Breast epithelium (tissue), 4 donors: ENCODE measurements at regions not wholly inside any gene's neighbourhood (a gene's known extent, or its start where the extent isn't known, plus 50 kb on each side); places are given as distances from the start of the nearest gene placed in this dataset.
A peak's percentile ranks its signal among the peaks of the same experiment; 100 is the strongest.
"Not testable (repeated sequence)": the region's sequence is repeated elsewhere in the genome, so short reads cannot be mapped to it uniquely, and the experiment has no call there.

ENCODE experiments used
- DNase-seq, 2 donors: peaks; one replicate each; pipeline ENCODE4 v3.0.0-alpha.2; 2019; ENCODE audit warnings: low spot score in 2 of 2
- H3K27ac ChIP-seq, 2 donors: fragments of 200-600 bp; sonication (generic) in 1 of 2; one replicate each; pipeline ENCODE4 v1.5.1; 2016 to 2019; ENCODE audit warnings: mild to moderate bottlenecking in 1 of 2
- H3K27me3 ChIP-seq, 2 donors: fragments of 200-600 bp; sonication (generic) in 1 of 2; one replicate each; pipeline versions ENCODE4 v1.5.1 to v1.6.0; 2017 to 2019; ENCODE audit warnings: control low read depth in 1 of 2, mild to moderate bottlenecking in 1 of 2
- H3K36me3 ChIP-seq: fragments of 200-600 bp; one replicate; pipeline ENCODE4 v1.5.1; 2019
- H3K4me1 ChIP-seq, 2 donors: fragments of 200-600 bp; sonication (generic); one replicate each; pipeline ENCODE4 v1.5.1; 2016 to 2019; ENCODE audit warnings: control low read depth in 1 of 2
- H3K4me3 ChIP-seq, 3 donors: fragments of 200-600 bp; sonication (generic); 1 replicate in 2 of 3; 2 replicates in 1 of 3; pipeline ENCODE4 v1.5.1; 2016 to 2019; ENCODE audit warnings: mild to moderate bottlenecking in 3 of 3, moderate library complexity in 2 of 3
- H3K9me3 ChIP-seq, 2 donors: fragments of 200-600 bp; sonication (generic) in 1 of 2; one replicate each; pipeline ENCODE4 v1.5.1; 2016 to 2019; ENCODE audit warnings: control low read depth in 1 of 2
- POLR2A ChIP-seq: fragments of 450-650 bp; IDR thresholded peaks from one replicate; pipeline ENCODE4 v1.6.1; 2016; ENCODE audit warnings: antibody characterized with exemption, mild to moderate bottlenecking, moderate library complexity
- POLR2AphosphoS5 ChIP-seq, 3 donors: sonication (generic); formaldehyde crosslinking; IDR thresholded peaks; one replicate each; pipeline ENCODE4 v1.6.1; 2017; ENCODE audit warnings: antibody characterized with exemption in 3 of 3
- intact Hi-C: fragments of 100-400 bp; cut with DNase I; formaldehyde crosslinking; loops from one replicate; pipeline ENCODE4 v1.15.1; 2023; ENCODE audit warnings: low total_unique reads
- TF ChIP-seq, protein P1 (sequence below), 3 donors: fragments of 450-650 bp; IDR thresholded peaks; one replicate each; pipeline ENCODE4 v1.5.1; 2016 to 2017; ENCODE audit warnings: antibody characterized with exemption in 3 of 3, mild to moderate bottlenecking in 3 of 3, moderate library complexity in 3 of 3

GRCh38 chrX:3820167-3820566, 106.7 kb upstream of the PRKX start:
- TF ChIP-seq POLR2A (no peak), POLR2AphosphoS5 (IDR thresholded peaks at IDR 0.05) (no peak)
- TF ChIP-seq, protein P1, sequence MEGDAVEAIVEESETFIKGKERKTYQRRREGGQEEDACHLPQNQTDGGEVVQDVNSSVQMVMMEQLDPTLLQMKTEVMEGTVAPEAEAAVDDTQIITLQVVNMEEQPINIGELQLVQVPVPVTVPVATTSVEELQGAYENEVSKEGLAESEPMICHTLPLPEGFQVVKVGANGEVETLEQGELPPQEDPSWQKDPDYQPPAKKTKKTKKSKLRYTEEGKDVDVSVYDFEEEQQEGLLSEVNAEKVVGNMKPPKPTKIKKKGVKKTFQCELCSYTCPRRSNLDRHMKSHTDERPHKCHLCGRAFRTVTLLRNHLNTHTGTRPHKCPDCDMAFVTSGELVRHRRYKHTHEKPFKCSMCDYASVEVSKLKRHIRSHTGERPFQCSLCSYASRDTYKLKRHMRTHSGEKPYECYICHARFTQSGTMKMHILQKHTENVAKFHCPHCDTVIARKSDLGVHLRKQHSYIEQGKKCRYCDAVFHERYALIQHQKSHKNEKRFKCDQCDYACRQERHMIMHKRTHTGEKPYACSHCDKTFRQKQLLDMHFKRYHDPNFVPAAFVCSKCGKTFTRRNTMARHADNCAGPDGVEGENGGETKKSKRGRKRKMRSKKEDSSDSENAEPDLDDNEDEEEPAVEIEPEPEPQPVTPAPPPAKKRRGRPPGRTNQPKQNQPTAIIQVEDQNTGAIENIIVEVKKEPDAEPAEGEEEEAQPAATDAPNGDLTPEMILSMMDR (IDR thresholded peaks at IDR 0.05), result no peak
- Histone ChIP-seq H3K4me3 (no peak overlapping the region), H3K27me3 (no peaks in the 10 kb centered on the region), H3K9me3 (no peaks in the 10 kb centered on the region), H3K27ac (no peak overlapping the region), H3K4me1 (no peaks in the 10 kb centered on the region), H3K36me3 (no peaks in the 10 kb centered on the region)
- intact Hi-C loops, result no loop called here
- no peak for DNase-seq

DNA sequence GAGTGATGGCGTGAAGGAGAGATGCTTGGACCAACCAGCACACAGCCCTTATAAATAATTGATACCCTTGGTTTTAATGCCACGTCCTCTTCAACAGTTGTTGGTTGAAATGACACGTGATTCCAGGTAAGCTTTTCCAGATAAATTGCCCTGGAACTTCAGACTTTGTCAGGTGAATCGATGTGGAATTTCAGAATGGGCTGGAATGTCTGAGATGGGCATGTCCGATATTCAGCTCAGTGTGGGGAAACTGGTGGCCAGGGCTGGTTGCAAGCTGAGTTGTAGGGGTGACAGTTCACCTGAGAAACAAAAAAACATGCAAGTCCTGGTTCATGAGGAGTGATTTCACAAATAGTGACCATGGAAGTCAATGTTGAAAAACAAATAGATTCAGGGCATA, 104.0 kb upstream of the PRKX start:
- H3K27me3 ChIP-seq, H3K27ac ChIP-seq, H3K36me3 ChIP-seq, H3K4me3 ChIP-seq, intact Hi-C loops, H3K9me3 ChIP-seq, H3K4me1 ChIP-seq, DNase-seq: not testable (repeated sequence)

DNA sequence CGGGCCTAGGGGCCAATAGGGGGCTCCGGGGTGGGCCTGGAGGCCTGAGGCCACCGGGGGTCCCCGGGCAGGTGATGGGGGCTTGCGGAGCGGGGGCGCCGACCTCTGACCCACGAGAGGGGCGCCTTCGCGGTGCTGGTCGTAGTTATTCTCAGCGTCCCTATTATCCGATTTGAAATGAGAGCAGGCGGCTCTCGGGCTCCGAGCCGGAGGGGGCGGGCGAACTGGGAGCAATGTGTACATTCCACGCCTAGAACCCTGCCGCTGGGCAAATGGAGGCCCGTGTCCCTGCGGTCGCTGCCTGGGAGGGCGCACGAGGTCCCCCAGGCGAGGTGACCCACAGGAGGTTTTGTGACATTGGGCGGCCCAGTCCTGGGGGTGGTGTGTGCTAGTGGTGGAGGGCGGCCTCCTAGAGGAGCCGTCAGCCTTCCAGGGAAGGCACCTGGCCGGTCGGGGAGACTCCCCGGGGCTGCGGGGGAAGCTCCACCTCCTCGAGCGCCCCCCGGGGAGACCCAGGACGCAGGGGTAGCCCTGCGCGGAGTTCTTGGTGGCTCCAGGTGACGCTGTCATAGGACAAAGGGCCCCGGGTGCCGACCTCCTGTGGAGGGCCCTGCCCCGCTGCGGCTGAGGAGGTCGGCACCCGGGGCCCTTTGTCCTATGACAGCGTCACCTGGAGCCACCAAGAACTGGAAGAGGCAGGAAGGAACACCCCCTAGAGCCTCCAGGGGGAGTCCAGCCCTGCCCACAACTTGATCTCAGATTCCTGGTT, 102.6 kb upstream of the PRKX start:
- DNase-seq, result peak; percentile 53 to 57
- TF ChIP-seq, protein P1 (IDR thresholded peaks at IDR 0.05), result no peak
- peak in 1 of 3 donors; percentile 10 for TF ChIP-seq POLR2AphosphoS5 (IDR thresholded peaks at IDR 0.05)
- H3K27ac ChIP-seq, result peak overlapping the region; percentile 96 to 97

DNA sequence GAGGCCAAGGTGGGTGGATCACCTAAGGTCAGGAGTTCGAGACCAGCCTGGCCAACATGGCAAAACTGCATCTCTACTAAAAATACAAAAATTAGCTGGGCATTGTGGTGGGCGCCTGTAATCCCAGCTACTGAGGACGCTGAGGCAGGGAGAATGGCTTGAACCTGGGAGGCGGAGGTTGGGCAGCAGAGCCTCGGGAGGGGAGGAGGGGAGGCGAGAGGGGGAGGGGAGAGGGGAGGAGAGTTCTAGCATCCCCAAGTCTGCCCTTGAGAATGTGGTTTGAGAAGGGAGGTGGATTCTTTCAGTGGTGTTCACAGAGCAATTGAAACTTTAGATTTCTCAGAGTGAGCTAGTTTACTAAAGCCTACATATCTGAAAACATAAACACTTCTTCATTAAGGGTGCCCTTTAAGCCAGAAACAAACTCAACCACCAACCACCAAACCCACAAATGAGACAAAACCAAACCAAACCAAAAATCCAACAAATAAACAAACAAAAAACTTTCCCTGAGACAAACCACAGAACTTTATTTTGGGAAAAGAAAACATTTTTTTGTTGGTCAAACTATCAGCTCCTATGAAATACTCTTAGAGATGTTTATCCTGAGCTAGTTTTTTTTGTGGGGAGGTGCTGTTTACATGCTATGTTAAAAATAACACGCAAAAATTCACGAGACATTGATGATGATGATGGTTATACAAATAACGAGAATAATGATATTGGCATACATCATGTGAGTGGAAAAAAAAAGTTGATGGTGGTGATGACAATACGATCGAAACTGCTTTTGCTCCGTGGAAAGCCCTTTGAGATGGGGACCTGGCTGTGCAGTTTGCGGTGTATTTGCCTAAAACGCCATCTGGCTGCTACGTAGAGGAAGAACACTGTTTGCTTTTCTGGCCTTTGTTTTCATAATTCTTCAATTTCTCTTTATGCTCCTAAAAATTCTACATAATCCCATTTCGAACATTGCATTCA, 98.2 kb upstream of the PRKX start:
- Histone ChIP-seq H3K27me3 (peaks cover 0 to 17% of the 10 kb centered on the region in 2 donors), H3K4me3 (no peak overlapping the region), H3K4me1 (no peaks in the 10 kb centered on the region), H3K36me3 (no peaks in the 10 kb centered on the region), H3K9me3 (no peaks in the 10 kb centered on the region), H3K27ac (no peak overlapping the region)
- TF ChIP-seq POLR2AphosphoS5 (IDR thresholded peaks at IDR 0.05), result no peak
- TF ChIP-seq, protein P1 (IDR thresholded peaks at IDR 0.05), result peak in 2 of 3 donors; percentile 31 to 60
- intact Hi-C loops, result no loop called here
- peak in 1 of 2 donors; percentile 35 for DNase-seq

More for the DNA sequence above, 102.6 kb upstream of the PRKX start:
- no peaks in the 10 kb centered on the region for H3K36me3 ChIP-seq
- no peaks in the 10 kb centered on the region for H3K9me3 ChIP-seq
- H3K27me3 ChIP-seq, result no peaks in the 10 kb centered on the region
- H3K4me1 ChIP-seq, result no peaks in the 10 kb centered on the region
- H3K4me3 ChIP-seq, result peak overlapping the region; percentile 65 to 99 (median 92)
- intact Hi-C loops, result no loop called here

DNA sequence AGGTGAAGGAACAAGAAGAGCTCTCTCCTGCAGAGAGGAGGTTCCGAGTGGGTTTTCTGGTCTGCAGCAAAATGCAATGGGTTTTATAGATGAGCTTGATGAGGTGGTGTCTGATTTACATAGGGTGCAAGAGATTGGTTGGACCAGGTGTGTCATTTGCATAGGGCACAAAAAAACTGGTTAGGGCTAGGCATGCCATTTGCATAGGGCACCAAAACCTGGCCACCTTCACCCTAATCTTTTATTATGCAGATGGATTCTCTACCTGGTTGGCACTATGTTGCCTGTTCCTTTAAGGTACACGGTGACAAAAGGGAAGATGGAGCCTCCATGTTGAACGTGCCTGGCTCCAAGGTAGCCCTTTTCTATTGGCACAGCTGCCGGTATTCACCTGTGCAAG, 94.5 kb upstream of the PRKX start:
- TF ChIP-seq, protein P1 (IDR thresholded peaks at IDR 0.05), result no peak
- no peak for TF ChIP-seq POLR2AphosphoS5 (IDR thresholded peaks at IDR 0.05)
- no peak for TF ChIP-seq POLR2A
- Histone ChIP-seq H3K4me3 (no peak overlapping the region), H3K27ac (no peak overlapping the region), H3K4me1 (no peaks in the 10 kb centered on the region), H3K27me3 (peaks cover 0 to 17% of the 10 kb centered on the region in 2 donors), H3K36me3 (no peaks in the 10 kb centered on the region), H3K9me3 (no peaks in the 10 kb centered on the region)
- intact Hi-C loops, result no loop called here
- DNase-seq, result no peak
